ENCODE measurements at regions not wholly inside any gene's neighbourhood (a gene's known extent, or its start where the extent isn't known, plus 50 kb on each side); places are given as distances from the start of the nearest gene placed in this dataset.

GRCh38 chr5:128857076-128857677 is 108.1 kb upstream of the SLC27A6 start:
- TF ChIP-seq CTCF (conservative IDR thresholded peaks at IDR 0.05; ENCODE audit: low read length) (no peak), EZH2phosphoT487 (IDR thresholded peaks at IDR 0.05; ENCODE audit: borderline replicate concordance, low read depth, low read length) (no peak)
